22Rv1 (cell line): ENCODE measurements at regions not wholly inside any gene's neighbourhood (a gene's known extent, or its start where the extent isn't known, plus 50 kb on each side); places are given as distances from the start of the nearest gene placed in this dataset.

Experiments
- CTCF ChIP-seq: fragments of 450-650 bp; IDR thresholded peaks from 2 replicates; pipeline ENCODE4 v1.5.1; 2017; ENCODE audit warnings: mild to moderate bottlenecking
- ZFX ChIP-seq: fragments of 450-650 bp; IDR thresholded peaks from 2 replicates; pipeline ENCODE4 v1.6.1; 2017; ENCODE audit warnings: antibody characterized with exemption, borderline replicate concordance

GRCh38 chr5:174293481-174293880 is 248.0 kb downstream of the NSG2 start:
- TF ChIP-seq CTCF (no peak), ZFX (no peak)
